ENCODE measurements at regions not wholly inside any gene's neighbourhood (a gene's known extent, or its start where the extent isn't known, plus 50 kb on each side); places are given as distances from the start of the nearest gene placed in this dataset.

GRCh38 chr10:45180507-45180906 is 134.9 kb downstream of the OR13A1 start:
- Histone ChIP-seq H3K4me1 (ENCODE audit: control insufficient read depth, insufficient read depth, low read length) (no peaks in the 10 kb centered on the region), H2BK5ac (ENCODE audit: low read depth, low read length, poor library complexity, severe bottlenecking) (no peak overlapping the region), H3K27ac (ENCODE audit: insufficient read depth, low read length) (no peak overlapping the region), H3K14ac (replicated peaks; ENCODE audit: low read depth, low read length) (no peak overlapping the region), H3K36me3 (ENCODE audit: control insufficient read depth, insufficient read depth, low read length) (no peaks in the 10 kb centered on the region), H3K9ac (ENCODE audit: low read depth, low read length) (no peak overlapping the region), H2AK5ac (ENCODE audit: low read depth, low read length) (no peak overlapping the region), H2BK20ac (ENCODE audit: low read depth, low read length) (no peak overlapping the region), H3K27me3 (ENCODE audit: control insufficient read depth, insufficient read depth, low read length) (no peaks in the 10 kb centered on the region), H2AFZ (replicated peaks; ENCODE audit: low read length, poor library complexity) (no peak overlapping the region), H2BK120ac (ENCODE audit: low read depth, low read length) (no peak overlapping the region), H4K8ac (ENCODE audit: low read depth in 2 of 2, low read length in 2 of 2) (no peak overlapping the region), H3K56ac (ENCODE audit: extremely low read depth, insufficient read depth, low read length) (no peak overlapping the region), H3K79me1 (ENCODE audit: low read depth in 1 of 2, low read length in 2 of 2) (no peaks in the 10 kb centered on the region), H2BK15ac (ENCODE audit: low read depth, low read length) (no peak overlapping the region), H3K4me3 (ENCODE audit: insufficient read depth, low read depth, low read length) (no peak overlapping the region), H4K91ac (ENCODE audit: insufficient read depth, low read depth, low read length) (no peak overlapping the region), H3K9me1 (ENCODE audit: insufficient read depth, low read length) (no peaks in the 10 kb centered on the region), H3K18ac (ENCODE audit: low read depth, low read length) (no peak overlapping the region), H4K20me1 (ENCODE audit: insufficient read depth, low read length) (no peaks in the 10 kb centered on the region), H4K5ac (ENCODE audit: low read depth, low read length) (no peak overlapping the region), H3K9me3 (ENCODE audit: control insufficient read depth, insufficient read depth, low read length) (no peaks in the 10 kb centered on the region), H2AK9ac (replicated peaks; ENCODE audit: low read depth, low read length, poor library complexity) (no peak overlapping the region), H3K23ac (ENCODE audit: low read depth, low read length) (no peak overlapping the region), H3K4ac (ENCODE audit: low read depth, low read length) (no peak overlapping the region), H3K4me2 (ENCODE audit: low read depth, low read length) (no peak overlapping the region)
- dilution Hi-C loops (cut with HindIII; ENCODE audit: low sequenced_read_pairs, unreplicated experiment), result no loop called here
- ATAC-seq (ENCODE audit: low read depth) (no peak), DNase-seq (no peak)
- in situ Hi-C loops (cut with MboI; ENCODE audit: low sequenced_read_pairs), result no loop called here
- WGBS, 2 experiments (ENCODE audit: extremely low coverage in 2 of 2, insufficient read length in 1 of 2), result no CpG with 5 or more reads among the region's 14 CpGs
- intact Hi-C loops (cut with micrococcal nuclease), result no loop called here
- POLR2A ChIA-PET (ENCODE audit: unreplicated experiment), result no interaction called here
- TF ChIP-seq CHD1 (IDR thresholded peaks at IDR 0.05; ENCODE audit: low read depth, low read length) (no peak), RAD21 (IDR thresholded peaks at IDR 0.05; ENCODE audit: low read length) (no peak), FOS (IDR thresholded peaks at IDR 0.05; ENCODE audit: low read depth, low read length) (no peak)
- no TSS peak for BruUV-seq (replicated peaks)
- CTCF ChIA-PET, result no interaction called here
